Mesendoderm (in vitro differentiated cells): ENCODE measurements at regions not wholly inside any gene's neighbourhood (a gene's known extent, or its start where the extent isn't known, plus 50 kb on each side); places are given as distances from the start of the nearest gene placed in this dataset.
"Not testable (repeated sequence)": the region's sequence is repeated elsewhere in the genome, so short reads cannot be mapped to it uniquely, and the experiment has no call there.

Experiments
- DNase-seq: peaks from one replicate; pipeline ENCODE4 v3.0.0; 2013
- H2AK5ac ChIP-seq: 2 replicates; pipeline ENCODE4 v1.6.1; 2013; ENCODE audit warnings: low read length, inconsistent platforms
- H2BK120ac ChIP-seq: 2 replicates; pipeline ENCODE4 v1.6.1; 2013; ENCODE audit warnings: low read depth, mild to moderate bottlenecking, low read length, moderate library complexity, mixed read lengths
- H2BK15ac ChIP-seq: replicated peaks from 2 replicates; pipeline ENCODE4 v1.6.1; 2013; ENCODE audit warnings: low read depth, mild to moderate bottlenecking, moderate library complexity
- H2BK5ac ChIP-seq: 2 replicates; pipeline ENCODE4 v1.6.1; 2013; ENCODE audit warnings: low read length, inconsistent platforms
- H3K18ac ChIP-seq: 2 replicates; pipeline ENCODE4 v1.6.1; 2013; ENCODE audit warnings: mild to moderate bottlenecking, low read length, mixed read lengths
- H3K23ac ChIP-seq: one replicate; pipeline ENCODE4 v1.6.1; 2013; ENCODE audit warnings: low read length
- H3K27ac ChIP-seq: 2 replicates; pipeline ENCODE4 v1.5.1; 2013; ENCODE audit warnings: low read depth, mild to moderate bottlenecking, inconsistent platforms, low read length, moderate library complexity
- H3K27me3 ChIP-seq: 2 replicates; pipeline ENCODE4 v1.6.1; 2013; ENCODE audit warnings: low read length, control low read depth, mild to moderate bottlenecking, inconsistent platforms; ENCODE audit not compliant: insufficient read depth, poor library complexity
- H3K36me3 ChIP-seq: 2 replicates; pipeline ENCODE4 v1.6.1; 2013; ENCODE audit warnings: low read length, inconsistent platforms; ENCODE audit not compliant: control insufficient read depth, insufficient read depth
- H3K4ac ChIP-seq: one replicate; pipeline ENCODE4 v1.6.1; 2013; ENCODE audit warnings: low read depth, mild to moderate bottlenecking, low read length, moderate library complexity
- H3K4me1 ChIP-seq: 2 replicates; pipeline ENCODE4 v1.6.1; 2013; ENCODE audit warnings: low read depth, low read length, inconsistent platforms; ENCODE audit not compliant: control insufficient read depth
- H3K4me2 ChIP-seq: 2 replicates; pipeline ENCODE4 v1.6.1; 2013; ENCODE audit warnings: low read length
- H3K4me3 ChIP-seq: 2 replicates; pipeline ENCODE4 v1.5.1; 2013; ENCODE audit warnings: mild to moderate bottlenecking, low read length
- H3K56ac ChIP-seq: one replicate; pipeline ENCODE4 v1.6.1; 2013; ENCODE audit warnings: low read length
- H3K79me1 ChIP-seq: 2 replicates; pipeline ENCODE4 v1.6.1; 2013; ENCODE audit warnings: low read length, inconsistent platforms
- H3K79me2 ChIP-seq: 2 replicates; pipeline ENCODE4 v1.6.1; 2013; ENCODE audit warnings: mild to moderate bottlenecking, low read length; ENCODE audit not compliant: control insufficient read depth, insufficient read depth
- H3K9ac ChIP-seq: 2 replicates; pipeline ENCODE4 v1.6.1; 2013; ENCODE audit warnings: low read length, inconsistent platforms
- H4K5ac ChIP-seq: one replicate; pipeline ENCODE4 v1.6.1; 2013; ENCODE audit warnings: low read length
- H4K8ac ChIP-seq: one replicate; pipeline ENCODE4 v1.6.1; 2013; ENCODE audit warnings: low read depth, mild to moderate bottlenecking, control low read depth, low read length, moderate library complexity
- WGBS: extraction: QIAGEN DNeasy Blood & Tissue Kit; methylation state at CpG from one replicate; pipeline ENCODE4 v1.1.7; 2013; ENCODE audit warnings: low lambda C conversion rate, missing lambda C conversion rate; ENCODE audit not compliant: insufficient coverage; ENCODE audit errors: extremely low coverage; 5-methylcytosine and 5-hydroxymethylcytosine counted together

DNA sequence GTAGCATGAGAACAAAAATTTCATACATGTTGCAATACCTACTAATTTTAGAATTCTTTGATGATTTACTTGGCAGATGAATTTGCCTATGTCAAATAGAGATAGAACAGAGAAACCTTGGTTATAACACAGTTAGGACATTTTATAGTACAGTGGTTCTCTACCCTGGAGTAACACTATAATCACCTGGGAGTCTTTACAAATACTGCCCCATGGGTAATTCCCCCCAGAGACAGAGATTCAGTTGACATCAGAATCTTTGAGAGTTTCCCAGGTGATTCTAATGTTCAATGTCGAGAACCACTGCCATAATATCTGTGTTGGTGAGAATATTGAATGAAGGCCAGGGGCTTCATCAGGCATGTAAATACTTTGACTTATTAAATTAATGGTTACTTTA lies 401.3 kb upstream of the NDST4 start:
- no peak for DNase-seq
- H3K27me3 ChIP-seq, result no peaks in the 10 kb centered on the region
- H4K8ac ChIP-seq, result no peak overlapping the region
- no peak overlapping the region for H2BK5ac ChIP-seq
- H2BK120ac ChIP-seq, result no peak overlapping the region
- H3K9ac ChIP-seq, result no peak overlapping the region
- H4K5ac ChIP-seq, result no peak overlapping the region
- H3K4me2 ChIP-seq, result no peak overlapping the region
- H2BK15ac ChIP-seq, result no peak overlapping the region
- H3K36me3 ChIP-seq, result no peaks in the 10 kb centered on the region
- H3K23ac ChIP-seq, result no peak overlapping the region
- no peaks in the 10 kb centered on the region for H3K79me1 ChIP-seq
- H3K56ac ChIP-seq, result no peak overlapping the region
- no peak overlapping the region for H3K18ac ChIP-seq
- WGBS, result no CpG with 5 or more reads among the region's 1 CpG
- H3K4me1 ChIP-seq, result no peaks in the 10 kb centered on the region
- no peak overlapping the region for H3K4ac ChIP-seq
- H3K27ac ChIP-seq, result no peak overlapping the region
- H3K4me3 ChIP-seq, result no peak overlapping the region
- no peak overlapping the region for H2AK5ac ChIP-seq
- no peaks in the 10 kb centered on the region for H3K79me2 ChIP-seq

GRCh38 chr4:115505326-115505725 lies 391.9 kb upstream of the NDST4 start:
- Histone ChIP-seq H3K36me3 (no peaks in the 10 kb centered on the region), H3K18ac (no peak overlapping the region), H4K5ac (no peak overlapping the region), H3K79me2 (no peaks in the 10 kb centered on the region), H3K9ac (no peak overlapping the region), H3K4ac (no peak overlapping the region), H3K4me3 (no peak overlapping the region), H2AK5ac (no peak overlapping the region), H3K56ac (no peak overlapping the region), H3K23ac (no peak overlapping the region), H3K4me2 (no peak overlapping the region), H2BK5ac (no peak overlapping the region), H3K27me3 (no peaks in the 10 kb centered on the region), H2BK120ac (no peak overlapping the region), H3K4me1 (no peaks in the 10 kb centered on the region), H3K27ac (no peak overlapping the region), H4K8ac (no peak overlapping the region), H2BK15ac (no peak overlapping the region), H3K79me1 (no peaks in the 10 kb centered on the region)
- no CpG with 5 or more reads among the region's 1 CpG for WGBS
- no peak for DNase-seq

DNA sequence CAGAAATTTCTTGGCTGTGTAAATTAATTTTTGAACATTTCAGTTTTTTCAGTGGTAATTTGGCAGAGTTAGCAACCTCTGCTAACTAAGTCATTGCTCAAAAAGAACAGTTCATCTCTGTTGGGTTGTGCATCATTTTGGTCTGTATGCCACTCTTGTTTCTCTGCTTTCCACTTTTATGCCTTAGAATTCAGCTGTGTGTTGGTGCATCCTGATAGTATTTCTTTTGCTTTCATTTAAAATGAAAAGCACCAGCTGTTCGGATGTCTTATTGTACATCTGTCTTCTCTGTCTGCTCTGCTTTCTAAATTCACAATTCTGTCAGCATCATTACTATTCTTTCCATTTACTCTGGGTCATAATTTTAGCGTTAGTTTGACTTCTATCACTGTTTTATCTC lies 388.2 kb upstream of the NDST4 start:
- H3K18ac ChIP-seq, result no peak overlapping the region
- H3K27me3 ChIP-seq, result no peaks in the 10 kb centered on the region
- DNase-seq, result no peak
- no peak overlapping the region for H3K27ac ChIP-seq
- no peaks in the 10 kb centered on the region for H3K4me1 ChIP-seq
- H3K79me1 ChIP-seq, result no peaks in the 10 kb centered on the region
- no peaks in the 10 kb centered on the region for H3K36me3 ChIP-seq
- H4K8ac ChIP-seq, result no peak overlapping the region
- no peak overlapping the region for H3K4me2 ChIP-seq
- H3K9ac ChIP-seq, result no peak overlapping the region
- no peaks in the 10 kb centered on the region for H3K79me2 ChIP-seq
- H2BK15ac ChIP-seq, result no peak overlapping the region
- no peak overlapping the region for H3K56ac ChIP-seq
- H2AK5ac ChIP-seq, result no peak overlapping the region
- H3K4ac ChIP-seq, result no peak overlapping the region
- H3K4me3 ChIP-seq, result no peak overlapping the region
- WGBS, result no CpG with 5 or more reads among the region's 2 CpGs
- no peak overlapping the region for H4K5ac ChIP-seq
- H2BK5ac ChIP-seq, result no peak overlapping the region
- no peak overlapping the region for H3K23ac ChIP-seq
- H2BK120ac ChIP-seq, result no peak overlapping the region

GRCh38 chr4:115493770-115494169 lies 380.4 kb upstream of the NDST4 start:
- H3K4ac ChIP-seq, H3K4me3 ChIP-seq, H2BK120ac ChIP-seq, H3K4me1 ChIP-seq, H4K8ac ChIP-seq, H3K9ac ChIP-seq, H4K5ac ChIP-seq, H3K18ac ChIP-seq, H3K79me1 ChIP-seq, H2BK5ac ChIP-seq, H3K23ac ChIP-seq, H3K56ac ChIP-seq, H3K4me2 ChIP-seq, H3K79me2 ChIP-seq, H3K27me3 ChIP-seq, H2BK15ac ChIP-seq, H3K27ac ChIP-seq, H3K36me3 ChIP-seq, H2AK5ac ChIP-seq, DNase-seq: not testable (repeated sequence)
- WGBS, result no CpG with 5 or more reads among the region's 10 CpGs

- Histone ChIP-seq H3K56ac (no peak overlapping the region), H2BK5ac (no peak overlapping the region), H3K27ac (no peak overlapping the region), H3K36me3 (no peaks in the 10 kb centered on the region), H3K4me1 (no peaks in the 10 kb centered on the region), H3K18ac (no peak overlapping the region), H4K5ac (no peak overlapping the region), H3K4me2 (no peak overlapping the region), H2AK5ac (no peak overlapping the region), H2BK15ac (no peak overlapping the region), H3K4me3 (no peak overlapping the region), H3K23ac (no peak overlapping the region), H2BK120ac (no peak overlapping the region), H3K27me3 (no peaks in the 10 kb centered on the region), H4K8ac (no peak overlapping the region), H3K79me1 (no peaks in the 10 kb centered on the region), H3K9ac (no peak overlapping the region), H3K79me2 (no peaks in the 10 kb centered on the region), H3K4ac (no peak overlapping the region)
- DNase-seq, result no peak
- WGBS, result no CpG with 5 or more reads among the region's 1 CpG
These were observed 378.3 kb upstream of the NDST4 start for GRCh38 chr4:115491686-115492085.

GRCh38 chr4:115489279-115489678 lies 375.9 kb upstream of the NDST4 start:
- WGBS, result no CpG with 5 or more reads among the region's 2 CpGs
- Histone ChIP-seq H4K5ac (no peak overlapping the region), H3K4ac (no peak overlapping the region), H3K4me1 (no peaks in the 10 kb centered on the region), H2BK5ac (no peak overlapping the region), H3K27ac (no peak overlapping the region), H3K27me3 (no peaks in the 10 kb centered on the region), H3K56ac (no peak overlapping the region), H4K8ac (no peak overlapping the region), H3K23ac (no peak overlapping the region), H3K4me3 (no peak overlapping the region), H2BK15ac (no peak overlapping the region), H3K9ac (no peak overlapping the region), H2AK5ac (no peak overlapping the region), H3K18ac (no peak overlapping the region), H3K79me1 (no peaks in the 10 kb centered on the region), H2BK120ac (no peak overlapping the region), H3K4me2 (no peak overlapping the region), H3K79me2 (no peaks in the 10 kb centered on the region), H3K36me3 (no peaks in the 10 kb centered on the region)
- no peak for DNase-seq
